H1 (cell line): ENCODE measurements at regions not wholly inside any gene's neighbourhood (a gene's known extent, or its start where the extent isn't known, plus 50 kb on each side); places are given as distances from the start of the nearest gene placed in this dataset.

Source experiments
- CEBPB ChIP-seq: IDR thresholded peaks from 2 replicates; pipeline ENCODE4 v1.6.1; 2012; ENCODE audit warnings: low read depth, low read length
- CTCF ChIP-seq, 3 experiments: IDR thresholded peaks; 1 replicate in 2 of 3; 2 replicates in 1 of 3; pipeline versions ENCODE4 v1.5.1 to v1.6.1; 2011; ENCODE audit warnings: low read length in 3 of 3, mild to moderate bottlenecking in 3 of 3, inconsistent platforms in 2 of 3, low read depth in 1 of 3, moderate library complexity in 1 of 3; ENCODE audit not compliant: insufficient read depth in 1 of 3; ENCODE audit errors: control extremely low read depth in 1 of 3
- EP300 ChIP-seq, 2 experiments: IDR thresholded peaks; 1 replicate in 1 of 2; 2 replicates in 1 of 2; pipeline ENCODE4 v1.6.1; 2011 to 2012; ENCODE audit warnings: low read depth in 2 of 2, low read length in 2 of 2, mild to moderate bottlenecking in 2 of 2, borderline replicate concordance in 1 of 2, inconsistent platforms in 1 of 2, moderate library complexity in 1 of 2
- EZH2 ChIP-seq: fragments of 200-600 bp; sonication (generic); IDR thresholded peaks from 2 replicates; pipeline ENCODE4 v1.7.1; 2012; ENCODE audit warnings: low read depth, mild to moderate bottlenecking, moderate library complexity, low read length, inconsistent platforms; ENCODE audit not compliant: severe bottlenecking
- FOSL1 ChIP-seq: IDR thresholded peaks from 2 replicates; pipeline ENCODE4 v1.6.1; 2011; ENCODE audit warnings: mild to moderate bottlenecking, low read depth, low read length, moderate library complexity; ENCODE audit not compliant: insufficient read depth
- HDAC6 ChIP-seq: IDR thresholded peaks from one replicate; pipeline ENCODE4 v1.7.1; 2012; ENCODE audit warnings: low read depth, mild to moderate bottlenecking, inconsistent platforms, low read length, moderate library complexity
- POLR2A ChIP-seq, 2 experiments: IDR thresholded peaks; 1 replicate in 1 of 2; 2 replicates in 1 of 2; pipeline ENCODE4 v1.6.1; 2011; ENCODE audit warnings: low read depth in 2 of 2, low read length in 2 of 2, mild to moderate bottlenecking in 2 of 2; ENCODE audit errors: control extremely low read depth in 1 of 2
- POLR2AphosphoS5 ChIP-seq: IDR thresholded peaks from 2 replicates; pipeline ENCODE4 v1.6.1; 2011; ENCODE audit warnings: low read depth, low read length
- RAD21 ChIP-seq, 2 experiments: IDR thresholded peaks in 1 of 2; conservative IDR thresholded peaks in 1 of 2; 2 replicates each; pipeline ENCODE4 v1.6.1; 2011; ENCODE audit warnings: low read depth in 2 of 2, low read length in 2 of 2, improper control_type of control experiment in 1 of 2, inconsistent platforms in 1 of 2, mild to moderate bottlenecking in 1 of 2, moderate library complexity in 1 of 2
- RBBP5 ChIP-seq: IDR thresholded peaks from 2 replicates; pipeline ENCODE4 v1.7.1; 2012; ENCODE audit warnings: low read depth, mild to moderate bottlenecking, inconsistent platforms, low read length, moderate library complexity, borderline replicate concordance
- RXRA ChIP-seq: IDR thresholded peaks from 2 replicates; pipeline ENCODE4 v1.6.1; 2011; ENCODE audit warnings: low read depth, mild to moderate bottlenecking, low read length, moderate library complexity; ENCODE audit not compliant: insufficient read depth
- TCF12 ChIP-seq: IDR thresholded peaks from 2 replicates; pipeline ENCODE4 v1.6.1; 2011; ENCODE audit warnings: low read depth, mild to moderate bottlenecking, low read length
- TEAD4 ChIP-seq: IDR thresholded peaks from 2 replicates; pipeline ENCODE4 v1.6.1; 2012; ENCODE audit warnings: low read depth, low read length, inconsistent platforms, mixed read lengths
- TF ChIP-seq, protein P1 (sequence below): IDR thresholded peaks from 2 replicates; pipeline ENCODE4 v1.6.1; 2012; ENCODE audit warnings: inconsistent platforms

- no peak for TF ChIP-seq HDAC6
- no peak for TF ChIP-seq CTCF (IDR thresholded peaks at IDR 0.05; ENCODE audit: control extremely low read depth in 1 of 3, insufficient read depth in 1 of 3, low read depth in 1 of 3, low read length in 3 of 3)
- TF ChIP-seq EZH2, result no peak
- no peak for TF ChIP-seq CEBPB
- TF ChIP-seq EP300 (IDR thresholded peaks at IDR 0.05; ENCODE audit: borderline replicate concordance in 1 of 2, low read depth in 2 of 2, low read length in 2 of 2), result no peak
- TF ChIP-seq RAD21 (IDR thresholded peaks at IDR 0.05 in 1 of 2, conservative IDR thresholded peaks at IDR 0.05 in 1 of 2; ENCODE audit: low read depth in 2 of 2, low read length in 2 of 2), result no peak
- no peak for TF ChIP-seq TCF12
- TF ChIP-seq RXRA, result no peak
- TF ChIP-seq FOSL1, result no peak
- TF ChIP-seq, protein P1, sequence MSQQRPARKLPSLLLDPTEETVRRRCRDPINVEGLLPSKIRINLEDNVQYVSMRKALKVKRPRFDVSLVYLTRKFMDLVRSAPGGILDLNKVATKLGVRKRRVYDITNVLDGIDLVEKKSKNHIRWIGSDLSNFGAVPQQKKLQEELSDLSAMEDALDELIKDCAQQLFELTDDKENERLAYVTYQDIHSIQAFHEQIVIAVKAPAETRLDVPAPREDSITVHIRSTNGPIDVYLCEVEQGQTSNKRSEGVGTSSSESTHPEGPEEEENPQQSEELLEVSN, result no peak
- no peak for TF ChIP-seq POLR2A (IDR thresholded peaks at IDR 0.05; ENCODE audit: control extremely low read depth in 1 of 2, low read depth in 2 of 2, low read length in 2 of 2)
- no peak for TF ChIP-seq TEAD4
- no peak for TF ChIP-seq POLR2AphosphoS5
- no peak for TF ChIP-seq RBBP5
Observed at GRCh38 chr13:62453761-62454160, 1038.1 kb upstream of the PCDH20 start.
